ENCODE measurements at regions not wholly inside any gene's neighbourhood (a gene's known extent, or its start where the extent isn't known, plus 50 kb on each side); places are given as distances from the start of the nearest gene placed in this dataset.

DNA sequence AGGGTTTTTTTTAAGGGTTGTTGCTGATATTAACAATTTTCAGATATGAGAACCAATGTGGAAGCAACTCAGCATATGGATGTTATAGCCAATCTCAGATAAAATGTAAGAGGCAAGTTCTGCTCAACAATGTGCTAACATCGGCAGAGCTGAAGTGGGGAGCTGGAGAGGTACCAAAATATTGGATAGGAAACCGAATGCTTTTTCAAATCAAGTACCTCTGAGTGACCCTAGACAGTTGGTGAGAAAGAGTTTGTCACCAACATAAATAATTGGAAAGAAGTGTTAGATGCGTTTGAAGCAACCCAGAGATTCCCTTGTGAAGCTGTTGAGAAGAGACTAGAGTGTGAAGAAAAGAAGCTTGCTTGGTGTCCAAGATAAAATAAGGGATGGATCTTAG lies 140.7 kb downstream of the SOX4 start:
- POLR2A ChIA-PET: no interaction called here
- Histone ChIP-seq H3K36me3 (ENCODE audit: control insufficient read depth, insufficient read depth, low read length) (no peaks in the 10 kb centered on the region), H3K4me3 (ENCODE audit: low read depth, low read length) (no peak overlapping the region), H3K27me3 (ENCODE audit: control insufficient read depth, insufficient read depth, low read length) (no peaks in the 10 kb centered on the region)
- DNase-seq (ENCODE audit: low read depth): no peak
- TF ChIP-seq, protein P1, sequence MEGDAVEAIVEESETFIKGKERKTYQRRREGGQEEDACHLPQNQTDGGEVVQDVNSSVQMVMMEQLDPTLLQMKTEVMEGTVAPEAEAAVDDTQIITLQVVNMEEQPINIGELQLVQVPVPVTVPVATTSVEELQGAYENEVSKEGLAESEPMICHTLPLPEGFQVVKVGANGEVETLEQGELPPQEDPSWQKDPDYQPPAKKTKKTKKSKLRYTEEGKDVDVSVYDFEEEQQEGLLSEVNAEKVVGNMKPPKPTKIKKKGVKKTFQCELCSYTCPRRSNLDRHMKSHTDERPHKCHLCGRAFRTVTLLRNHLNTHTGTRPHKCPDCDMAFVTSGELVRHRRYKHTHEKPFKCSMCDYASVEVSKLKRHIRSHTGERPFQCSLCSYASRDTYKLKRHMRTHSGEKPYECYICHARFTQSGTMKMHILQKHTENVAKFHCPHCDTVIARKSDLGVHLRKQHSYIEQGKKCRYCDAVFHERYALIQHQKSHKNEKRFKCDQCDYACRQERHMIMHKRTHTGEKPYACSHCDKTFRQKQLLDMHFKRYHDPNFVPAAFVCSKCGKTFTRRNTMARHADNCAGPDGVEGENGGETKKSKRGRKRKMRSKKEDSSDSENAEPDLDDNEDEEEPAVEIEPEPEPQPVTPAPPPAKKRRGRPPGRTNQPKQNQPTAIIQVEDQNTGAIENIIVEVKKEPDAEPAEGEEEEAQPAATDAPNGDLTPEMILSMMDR (IDR thresholded peaks at IDR 0.05; ENCODE audit: insufficient read depth, low read depth, low read length): no peak
- CTCF ChIA-PET: interaction anchor here (1.1 kb wide), 1 partner anchor 8 kb away, joined by 3 read pairs; no protein-coding TSS in a partner anchor

DNA sequence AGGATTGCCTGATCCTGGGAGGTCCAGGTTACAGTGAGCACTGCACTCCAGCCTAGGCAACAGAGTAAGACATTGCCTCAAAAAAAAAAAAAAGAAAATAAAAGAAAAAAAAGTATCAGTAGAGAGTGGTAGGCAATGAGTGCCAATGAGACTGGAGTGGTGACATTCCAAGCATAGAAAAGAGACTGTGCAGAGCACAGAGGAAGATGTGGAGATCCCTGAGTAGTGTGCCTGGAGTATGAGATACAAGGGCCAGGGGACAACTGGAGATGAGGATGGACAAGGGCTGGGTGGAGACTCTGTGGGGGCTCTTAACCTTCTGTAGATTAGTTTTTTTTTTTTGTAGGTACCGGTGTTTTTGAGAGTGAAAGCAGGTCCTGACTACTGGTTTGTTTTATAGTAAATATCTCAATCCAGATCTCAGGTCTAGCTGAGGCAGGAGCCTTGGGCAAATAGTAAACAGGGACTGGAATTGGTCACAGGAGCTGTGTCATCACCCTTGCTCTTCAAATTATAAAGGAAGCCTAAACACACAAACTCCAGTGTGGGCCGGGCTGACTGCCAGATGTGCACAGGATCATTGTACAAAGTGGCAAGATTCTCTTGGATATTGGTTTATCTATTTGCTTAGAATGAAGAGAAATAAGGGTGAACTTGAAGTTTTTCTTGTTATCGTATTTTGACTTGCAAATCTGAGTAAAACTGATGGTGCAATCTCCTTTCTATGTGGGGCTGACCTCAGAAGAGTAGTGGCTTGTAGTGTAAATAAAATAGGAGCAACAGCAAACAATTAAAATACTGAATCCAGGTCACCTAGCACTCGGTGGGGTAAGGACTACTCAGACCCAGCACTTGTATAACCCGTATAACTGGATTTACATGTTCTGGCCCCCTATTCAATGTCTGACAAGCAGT lies 144.9 kb downstream of the SOX4 start:
- H3K27me3 ChIP-seq (ENCODE audit: control insufficient read depth, insufficient read depth, low read length): no peaks in the 10 kb centered on the region
- no peaks in the 10 kb centered on the region for H3K36me3 ChIP-seq (ENCODE audit: control insufficient read depth, insufficient read depth, low read length)
- ChIA-PET POLR2A (no interaction called here), CTCF (no interaction called here)
- H3K4me3 ChIP-seq (ENCODE audit: low read depth, low read length): no peak overlapping the region
- DNase-seq (ENCODE audit: low read depth): no peak
- TF ChIP-seq, protein P1 (IDR thresholded peaks at IDR 0.05; ENCODE audit: insufficient read depth, low read depth, low read length): no peak

DNA sequence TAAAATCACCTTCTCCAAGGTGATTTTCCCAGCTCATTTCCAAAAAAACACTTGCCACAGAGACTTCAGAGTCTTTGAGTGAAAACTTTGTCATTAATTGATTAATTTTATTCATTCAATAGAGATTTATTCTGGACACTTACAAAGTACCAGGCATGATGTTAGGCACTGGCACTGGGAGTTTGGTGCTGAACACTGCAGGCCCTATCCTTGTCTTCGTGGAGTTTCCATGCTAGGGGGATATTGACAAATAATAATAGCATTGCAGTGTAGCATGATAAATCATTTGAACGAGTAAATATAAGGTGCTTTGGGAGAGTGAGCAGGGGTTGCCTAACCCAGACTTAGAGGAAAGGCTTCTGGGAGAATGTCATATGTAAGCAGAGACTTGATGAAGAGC lies 145.7 kb downstream of the SOX4 start:
- CTCF ChIA-PET: interaction anchor here (0.8 to 1.1 kb wide), 2 partner anchors 12 to 198 kb away, joined by 3 read pairs; no protein-coding TSS in a partner anchor
- H3K27me3 ChIP-seq (ENCODE audit: control insufficient read depth, insufficient read depth, low read length): no peaks in the 10 kb centered on the region
- no peak overlapping the region for H3K4me3 ChIP-seq (ENCODE audit: low read depth, low read length)
- H3K36me3 ChIP-seq (ENCODE audit: control insufficient read depth, insufficient read depth, low read length): no peaks in the 10 kb centered on the region
- TF ChIP-seq, protein P1 (IDR thresholded peaks at IDR 0.05; ENCODE audit: insufficient read depth, low read depth, low read length): no peak
- POLR2A ChIA-PET: no interaction called here
- no peak for DNase-seq (ENCODE audit: low read depth)

DNA sequence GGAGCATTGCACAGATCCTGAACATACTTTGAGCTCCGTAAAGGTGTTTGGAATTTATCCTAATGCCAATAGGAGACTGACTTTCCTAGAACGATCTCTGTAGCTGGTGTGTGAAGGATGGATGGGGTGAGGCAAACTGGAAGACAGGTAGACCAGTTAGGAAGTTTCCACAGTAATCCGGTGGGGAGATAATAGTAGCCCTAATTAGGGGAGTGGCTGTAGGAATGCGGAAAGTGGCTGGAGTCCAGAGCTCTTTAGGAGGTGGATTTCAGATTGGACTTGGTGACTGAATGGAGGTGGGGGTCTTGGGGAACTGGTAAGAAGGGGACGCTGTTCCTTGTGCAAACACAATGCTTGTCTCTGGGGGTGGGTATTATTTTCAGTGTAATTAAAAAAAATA lies 146.3 kb downstream of the SOX4 start:
- no peaks in the 10 kb centered on the region for H3K36me3 ChIP-seq (ENCODE audit: control insufficient read depth, insufficient read depth, low read length)
- ChIA-PET POLR2A (no interaction called here), CTCF (interaction anchor here (0.8 to 1.1 kb wide), 2 partner anchors 12 to 198 kb away, joined by 3 read pairs; no protein-coding TSS in a partner anchor)
- H3K4me3 ChIP-seq (ENCODE audit: low read depth, low read length): no peak overlapping the region
- no peak for DNase-seq (ENCODE audit: low read depth)
- TF ChIP-seq, protein P1 (IDR thresholded peaks at IDR 0.05; ENCODE audit: insufficient read depth, low read depth, low read length): no peak
- H3K27me3 ChIP-seq (ENCODE audit: control insufficient read depth, insufficient read depth, low read length): no peaks in the 10 kb centered on the region

DNA sequence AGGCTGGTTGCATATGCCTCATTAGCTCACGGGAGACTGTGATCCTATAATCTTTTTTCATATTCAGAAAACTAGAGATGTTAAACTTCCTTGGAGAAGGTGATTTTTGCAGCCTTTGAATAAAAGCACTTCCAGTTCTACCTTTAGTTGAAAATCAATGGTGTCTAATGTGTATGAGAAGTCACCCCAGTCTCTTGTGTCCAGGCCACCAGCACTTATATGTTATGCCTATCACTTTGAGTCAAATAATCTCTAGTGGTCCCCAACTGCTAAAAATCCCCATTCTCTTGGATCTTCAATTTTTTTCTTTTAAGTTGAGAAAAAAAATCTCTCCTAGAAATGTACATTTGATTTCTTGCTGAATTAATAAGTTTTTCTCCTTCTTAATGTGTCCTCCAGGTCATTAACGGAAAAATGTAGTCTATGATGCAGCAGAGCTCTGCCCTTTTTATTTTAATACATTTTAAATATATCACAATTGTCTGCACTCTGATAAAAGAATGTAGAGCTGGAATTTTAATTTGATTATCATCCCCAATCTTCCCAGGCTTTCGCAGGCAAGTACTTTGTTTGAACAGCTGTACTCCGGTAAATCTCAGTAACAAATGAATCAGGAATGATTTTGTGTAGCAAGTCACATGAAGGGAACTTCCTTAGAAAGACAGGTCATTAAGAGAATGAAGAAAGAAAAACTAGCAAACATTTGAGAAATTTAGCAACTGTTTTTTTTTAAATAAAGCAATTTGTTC lies 147.0 kb downstream of the SOX4 start:
- H3K36me3 ChIP-seq (ENCODE audit: control insufficient read depth, insufficient read depth, low read length): no peaks in the 10 kb centered on the region
- POLR2A ChIA-PET: interaction anchor here (0.7 kb wide), 1 partner anchor 127 kb away, joined by 3 read pairs; no protein-coding TSS in a partner anchor
- TF ChIP-seq, protein P1 (IDR thresholded peaks at IDR 0.05; ENCODE audit: insufficient read depth, low read depth, low read length): no peak
- no peak for DNase-seq (ENCODE audit: low read depth)
- CTCF ChIA-PET: interaction anchor here (0.6 to 1.1 kb wide), 2 partner anchors 197 to 1113 kb away, joined by 3 to 6 read pairs; no protein-coding TSS in a partner anchor
- H3K4me3 ChIP-seq (ENCODE audit: low read depth, low read length): no peak overlapping the region
- no peaks in the 10 kb centered on the region for H3K27me3 ChIP-seq (ENCODE audit: control insufficient read depth, insufficient read depth, low read length)
